ENCODE measurements at regions not wholly inside any gene's neighbourhood (a gene's known extent, or its start where the extent isn't known, plus 50 kb on each side); places are given as distances from the start of the nearest gene placed in this dataset.

DNA sequence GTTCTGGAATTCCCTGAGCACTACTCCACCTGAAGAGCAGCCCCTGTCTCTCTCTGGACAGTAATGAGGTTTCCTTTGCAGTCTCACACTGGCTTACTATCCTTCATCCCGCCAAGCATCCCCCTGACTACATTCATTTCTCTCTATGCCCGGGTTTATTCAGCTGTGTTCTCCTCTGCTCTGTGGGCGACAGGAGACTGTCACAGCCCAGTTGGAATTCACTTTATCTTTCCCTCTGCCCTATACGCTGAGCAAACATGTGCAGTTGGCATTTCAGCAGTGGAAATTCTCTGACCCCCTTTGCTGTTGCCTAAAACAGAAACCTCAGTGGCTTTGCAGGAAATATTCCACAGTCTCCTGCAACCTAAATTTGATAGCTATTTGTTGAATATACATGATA, 83.5 kb upstream of the MAX start:
- Histone ChIP-seq H3K27me3 (ENCODE audit: low read length) (no peaks in the 10 kb centered on the region), H3K27ac (ENCODE audit: low read length) (no peak overlapping the region), H2AFZ (ENCODE audit: low read length) (no peak overlapping the region), H3K4me1 (ENCODE audit: insufficient read depth, low read length) (peaks cover 13% of the 10 kb centered on the region), H3K4me3 (ENCODE audit: low read length) (no peak overlapping the region), H4K20me1 (ENCODE audit: low read length) (no peaks in the 10 kb centered on the region), H3K79me2 (ENCODE audit: low read length) (no peaks in the 10 kb centered on the region), H3K36me3 (ENCODE audit: low read depth, low read length) (no peaks in the 10 kb centered on the region), H3F3A (ENCODE audit: low read length, unreplicated experiment) (no peaks in the 10 kb centered on the region), H3K9ac (ENCODE audit: low read length) (no peak overlapping the region), H3K9me2 (replicated peaks; ENCODE audit: low read length) (no peaks in the 10 kb centered on the region), H3K4me2 (ENCODE audit: low read length) (no peak overlapping the region), H3K9me3 (ENCODE audit: low read length) (no peaks in the 10 kb centered on the region)
- no peak for DNase-seq
- CTCF ChIA-PET: no interaction called here
- ATAC-seq: no peak
- intact Hi-C loops (cut with micrococcal nuclease): loop anchor here (2.0 kb wide), 1 partner anchor 25 kb away; no protein-coding TSS in a partner anchor
- BruUV-seq (replicated peaks): no TSS peak
- POLR2A ChIA-PET (ENCODE audit: unreplicated experiment): no interaction called here
- TF ChIP-seq EZH2 (IDR thresholded peaks at IDR 0.05; ENCODE audit: low read length, unreplicated experiment): no peak
- TF ChIP-seq, protein P1, sequence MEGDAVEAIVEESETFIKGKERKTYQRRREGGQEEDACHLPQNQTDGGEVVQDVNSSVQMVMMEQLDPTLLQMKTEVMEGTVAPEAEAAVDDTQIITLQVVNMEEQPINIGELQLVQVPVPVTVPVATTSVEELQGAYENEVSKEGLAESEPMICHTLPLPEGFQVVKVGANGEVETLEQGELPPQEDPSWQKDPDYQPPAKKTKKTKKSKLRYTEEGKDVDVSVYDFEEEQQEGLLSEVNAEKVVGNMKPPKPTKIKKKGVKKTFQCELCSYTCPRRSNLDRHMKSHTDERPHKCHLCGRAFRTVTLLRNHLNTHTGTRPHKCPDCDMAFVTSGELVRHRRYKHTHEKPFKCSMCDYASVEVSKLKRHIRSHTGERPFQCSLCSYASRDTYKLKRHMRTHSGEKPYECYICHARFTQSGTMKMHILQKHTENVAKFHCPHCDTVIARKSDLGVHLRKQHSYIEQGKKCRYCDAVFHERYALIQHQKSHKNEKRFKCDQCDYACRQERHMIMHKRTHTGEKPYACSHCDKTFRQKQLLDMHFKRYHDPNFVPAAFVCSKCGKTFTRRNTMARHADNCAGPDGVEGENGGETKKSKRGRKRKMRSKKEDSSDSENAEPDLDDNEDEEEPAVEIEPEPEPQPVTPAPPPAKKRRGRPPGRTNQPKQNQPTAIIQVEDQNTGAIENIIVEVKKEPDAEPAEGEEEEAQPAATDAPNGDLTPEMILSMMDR (conservative IDR thresholded peaks at IDR 0.05; ENCODE audit: low read depth, low read length): no peak
- no peak for TF ChIP-seq EZH2phosphoT487 (IDR thresholded peaks at IDR 0.05; ENCODE audit: borderline replicate concordance, low read length)

DNA sequence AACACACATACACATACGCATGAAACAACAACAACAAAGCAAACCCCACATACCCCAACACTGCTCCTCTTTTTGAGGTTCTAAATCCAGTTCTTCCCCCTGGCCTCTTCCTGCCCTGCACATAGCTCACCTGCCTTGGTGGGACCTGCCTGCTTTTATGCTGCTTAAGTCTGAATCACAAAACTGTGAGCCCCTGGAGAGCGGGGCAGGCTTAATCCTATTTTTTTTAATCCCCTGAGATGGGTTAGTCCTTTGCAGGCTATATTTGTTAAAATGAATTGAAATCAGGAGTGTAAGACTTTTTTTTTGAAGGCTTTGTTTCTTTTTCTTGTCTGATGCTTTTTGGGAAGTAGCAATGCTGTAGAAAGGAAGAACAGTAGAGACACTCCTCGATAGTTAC, 84.6 kb upstream of the MAX start:
- no peak overlapping the region for H2AFZ ChIP-seq (ENCODE audit: low read length)
- no peak overlapping the region for H3K9ac ChIP-seq (ENCODE audit: low read length)
- POLR2A ChIA-PET (ENCODE audit: unreplicated experiment): no interaction called here
- peaks cover 13% of the 10 kb centered on the region for H3K4me1 ChIP-seq (ENCODE audit: insufficient read depth, low read length)
- H3K9me3 ChIP-seq (ENCODE audit: low read length): no peaks in the 10 kb centered on the region
- no TSS peak for BruUV-seq (replicated peaks)
- intact Hi-C loops (cut with micrococcal nuclease): no loop called here
- no peaks in the 10 kb centered on the region for H3K27me3 ChIP-seq (ENCODE audit: low read length)
- no peaks in the 10 kb centered on the region for H3K9me2 ChIP-seq (replicated peaks; ENCODE audit: low read length)
- no peaks in the 10 kb centered on the region for H3K36me3 ChIP-seq (ENCODE audit: low read depth, low read length)
- H3K27ac ChIP-seq (ENCODE audit: low read length): no peak overlapping the region
- no peaks in the 10 kb centered on the region for H3K79me2 ChIP-seq (ENCODE audit: low read length)
- no peaks in the 10 kb centered on the region for H3F3A ChIP-seq (ENCODE audit: low read length, unreplicated experiment)
- H4K20me1 ChIP-seq (ENCODE audit: low read length): no peaks in the 10 kb centered on the region
- no peak overlapping the region for H3K4me3 ChIP-seq (ENCODE audit: low read length)
- TF ChIP-seq EZH2 (IDR thresholded peaks at IDR 0.05; ENCODE audit: low read length, unreplicated experiment) (no peak), EZH2phosphoT487 (IDR thresholded peaks at IDR 0.05; ENCODE audit: borderline replicate concordance, low read length) (no peak)
- TF ChIP-seq, protein P1 (conservative IDR thresholded peaks at IDR 0.05; ENCODE audit: low read depth, low read length): no peak
- CTCF ChIA-PET: no interaction called here
- ATAC-seq (no peak), DNase-seq (no peak)
- H3K4me2 ChIP-seq (ENCODE audit: low read length): no peak overlapping the region

DNA sequence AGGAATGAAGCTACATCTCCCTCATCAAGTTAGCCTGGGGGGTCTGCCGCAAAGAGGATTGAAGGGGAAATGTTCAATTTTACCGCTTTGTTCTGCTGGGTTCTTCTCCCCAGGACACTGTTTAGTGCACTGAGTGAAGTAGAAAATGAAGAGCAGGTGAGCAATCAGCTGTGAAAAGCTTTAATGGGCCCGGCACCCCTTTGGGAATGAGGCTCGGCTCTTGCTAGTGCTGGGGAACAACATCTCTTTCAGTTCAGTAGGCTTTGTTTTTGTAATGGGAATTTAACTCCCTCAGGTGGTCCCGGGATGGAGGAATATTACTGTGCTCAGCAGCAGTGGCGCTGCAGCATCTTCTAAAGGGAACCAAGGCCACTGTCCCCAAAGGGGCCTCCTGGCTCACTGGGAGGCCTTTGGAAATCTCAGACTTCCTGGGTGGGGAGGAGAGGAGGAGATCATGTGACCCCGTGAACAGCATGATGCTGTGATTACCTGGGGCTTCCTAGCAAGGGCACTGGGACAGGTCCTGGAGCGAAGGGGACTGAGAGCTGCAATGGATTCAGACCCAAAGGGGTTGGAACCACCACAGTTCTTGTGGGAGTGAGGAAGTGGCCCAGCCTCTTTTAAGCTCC, 85.2 kb upstream of the MAX start:
- Histone ChIP-seq H3F3A (ENCODE audit: low read length, unreplicated experiment) (no peaks in the 10 kb centered on the region), H2AFZ (ENCODE audit: low read length) (no peak overlapping the region), H3K9me2 (replicated peaks; ENCODE audit: low read length) (no peaks in the 10 kb centered on the region), H3K27me3 (ENCODE audit: low read length) (no peaks in the 10 kb centered on the region), H3K9me3 (ENCODE audit: low read length) (no peaks in the 10 kb centered on the region), H3K4me2 (ENCODE audit: low read length) (no peak overlapping the region), H3K4me3 (ENCODE audit: low read length) (no peak overlapping the region), H3K36me3 (ENCODE audit: low read depth, low read length) (no peaks in the 10 kb centered on the region), H3K79me2 (ENCODE audit: low read length) (no peaks in the 10 kb centered on the region), H3K27ac (ENCODE audit: low read length) (no peak overlapping the region), H3K9ac (ENCODE audit: low read length) (no peak overlapping the region), H4K20me1 (ENCODE audit: low read length) (no peaks in the 10 kb centered on the region), H3K4me1 (ENCODE audit: insufficient read depth, low read length) (peaks cover 13% of the 10 kb centered on the region)
- intact Hi-C loops (cut with micrococcal nuclease): no loop called here
- ATAC-seq (no peak), DNase-seq (no peak)
- no TSS peak for BruUV-seq (replicated peaks)
- ChIA-PET POLR2A (ENCODE audit: unreplicated experiment) (no interaction called here), CTCF (no interaction called here)
- TF ChIP-seq EZH2phosphoT487 (IDR thresholded peaks at IDR 0.05; ENCODE audit: borderline replicate concordance, low read length) (no peak), EZH2 (IDR thresholded peaks at IDR 0.05; ENCODE audit: low read length, unreplicated experiment) (no peak)
- TF ChIP-seq, protein P1 (conservative IDR thresholded peaks at IDR 0.05; ENCODE audit: low read depth, low read length): no peak
